Sigmoid colon (tissue), 4 donors: ENCODE measurements at regions not wholly inside any gene's neighbourhood (a gene's known extent, or its start where the extent isn't known, plus 50 kb on each side); places are given as distances from the start of the nearest gene placed in this dataset.

Experiments used
- EP300 ChIP-seq, 4 donors: sonication (generic); formaldehyde crosslinking; IDR thresholded peaks; one replicate each; pipeline ENCODE4 v1.6.1; 2017; ENCODE audit warnings: antibody characterized with exemption in 4 of 4
- POLR2A ChIP-seq, 2 donors: fragments of 450-650 bp; IDR thresholded peaks; one replicate each; pipeline ENCODE4 v1.6.1; 2016; ENCODE audit warnings: antibody characterized with exemption in 2 of 2, mild to moderate bottlenecking in 2 of 2, moderate library complexity in 2 of 2
- POLR2AphosphoS5 ChIP-seq, 4 donors: sonication (generic); formaldehyde crosslinking; IDR thresholded peaks; one replicate each; pipeline ENCODE4 v1.6.1; 2017; ENCODE audit warnings: antibody characterized with exemption in 4 of 4
- TF ChIP-seq, protein P1 (sequence below), 4 experiments: fragments of 450-650 bp in 3 of 4; fragments of 200-600 bp in 1 of 4; IDR thresholded peaks; one replicate each; pipeline ENCODE4 v1.5.1; 2016 to 2019; ENCODE audit warnings: antibody characterized with exemption in 4 of 4, mild to moderate bottlenecking in 3 of 4, moderate library complexity in 2 of 4

DNA sequence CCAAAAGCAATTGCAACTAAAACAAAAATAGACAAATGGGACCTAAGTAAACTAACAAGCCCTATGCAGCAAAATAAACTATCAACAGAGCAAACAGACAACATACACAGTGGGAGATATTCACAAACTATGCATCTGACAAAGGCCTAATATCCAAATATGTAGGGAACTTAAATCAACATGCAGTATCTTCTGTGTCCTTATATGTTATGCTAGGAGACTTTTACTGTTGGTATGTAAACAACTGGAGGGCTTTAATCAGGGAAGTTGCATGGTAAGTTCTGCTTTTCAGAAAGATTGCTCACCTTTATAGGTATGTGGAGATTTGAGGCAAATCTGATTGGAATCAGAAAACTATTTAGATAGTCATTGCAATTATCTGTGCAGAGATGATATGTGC lies 461.2 kb upstream of the RIOK2 start:
- TF ChIP-seq, protein P1, sequence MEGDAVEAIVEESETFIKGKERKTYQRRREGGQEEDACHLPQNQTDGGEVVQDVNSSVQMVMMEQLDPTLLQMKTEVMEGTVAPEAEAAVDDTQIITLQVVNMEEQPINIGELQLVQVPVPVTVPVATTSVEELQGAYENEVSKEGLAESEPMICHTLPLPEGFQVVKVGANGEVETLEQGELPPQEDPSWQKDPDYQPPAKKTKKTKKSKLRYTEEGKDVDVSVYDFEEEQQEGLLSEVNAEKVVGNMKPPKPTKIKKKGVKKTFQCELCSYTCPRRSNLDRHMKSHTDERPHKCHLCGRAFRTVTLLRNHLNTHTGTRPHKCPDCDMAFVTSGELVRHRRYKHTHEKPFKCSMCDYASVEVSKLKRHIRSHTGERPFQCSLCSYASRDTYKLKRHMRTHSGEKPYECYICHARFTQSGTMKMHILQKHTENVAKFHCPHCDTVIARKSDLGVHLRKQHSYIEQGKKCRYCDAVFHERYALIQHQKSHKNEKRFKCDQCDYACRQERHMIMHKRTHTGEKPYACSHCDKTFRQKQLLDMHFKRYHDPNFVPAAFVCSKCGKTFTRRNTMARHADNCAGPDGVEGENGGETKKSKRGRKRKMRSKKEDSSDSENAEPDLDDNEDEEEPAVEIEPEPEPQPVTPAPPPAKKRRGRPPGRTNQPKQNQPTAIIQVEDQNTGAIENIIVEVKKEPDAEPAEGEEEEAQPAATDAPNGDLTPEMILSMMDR (IDR thresholded peaks at IDR 0.05), result no peak
- TF ChIP-seq POLR2AphosphoS5 (IDR thresholded peaks at IDR 0.05), result no peak
- TF ChIP-seq POLR2A (IDR thresholded peaks at IDR 0.05), result no peak
- TF ChIP-seq EP300 (IDR thresholded peaks at IDR 0.05), result no peak
